ENCODE measurements at regions not wholly inside any gene's neighbourhood (a gene's known extent, or its start where the extent isn't known, plus 50 kb on each side); places are given as distances from the start of the nearest gene placed in this dataset.

- TF ChIP-seq POLR2AphosphoS5 (IDR thresholded peaks at IDR 0.05): no peak
- TF ChIP-seq, protein P1, sequence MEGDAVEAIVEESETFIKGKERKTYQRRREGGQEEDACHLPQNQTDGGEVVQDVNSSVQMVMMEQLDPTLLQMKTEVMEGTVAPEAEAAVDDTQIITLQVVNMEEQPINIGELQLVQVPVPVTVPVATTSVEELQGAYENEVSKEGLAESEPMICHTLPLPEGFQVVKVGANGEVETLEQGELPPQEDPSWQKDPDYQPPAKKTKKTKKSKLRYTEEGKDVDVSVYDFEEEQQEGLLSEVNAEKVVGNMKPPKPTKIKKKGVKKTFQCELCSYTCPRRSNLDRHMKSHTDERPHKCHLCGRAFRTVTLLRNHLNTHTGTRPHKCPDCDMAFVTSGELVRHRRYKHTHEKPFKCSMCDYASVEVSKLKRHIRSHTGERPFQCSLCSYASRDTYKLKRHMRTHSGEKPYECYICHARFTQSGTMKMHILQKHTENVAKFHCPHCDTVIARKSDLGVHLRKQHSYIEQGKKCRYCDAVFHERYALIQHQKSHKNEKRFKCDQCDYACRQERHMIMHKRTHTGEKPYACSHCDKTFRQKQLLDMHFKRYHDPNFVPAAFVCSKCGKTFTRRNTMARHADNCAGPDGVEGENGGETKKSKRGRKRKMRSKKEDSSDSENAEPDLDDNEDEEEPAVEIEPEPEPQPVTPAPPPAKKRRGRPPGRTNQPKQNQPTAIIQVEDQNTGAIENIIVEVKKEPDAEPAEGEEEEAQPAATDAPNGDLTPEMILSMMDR (IDR thresholded peaks at IDR 0.05): no peak
These were observed 192.5 kb upstream of the RGPD4 start for GRCh38 chr2:107634172-107634571.

All from upper lobe of left lung (tissue), 4 donors.